Endothelial cell of umbilical vein (primary cell): ENCODE measurements at regions not wholly inside any gene's neighbourhood (a gene's known extent, or its start where the extent isn't known, plus 50 kb on each side); places are given as distances from the start of the nearest gene placed in this dataset.
"Not testable (repeated sequence)": the region's sequence is repeated elsewhere in the genome, so short reads cannot be mapped to it uniquely, and the experiment has no call there.

ENCODE experiments used
- POLR2A ChIP-seq: IDR thresholded peaks from 2 replicates; pipeline ENCODE4 v1.6.1; 2012; ENCODE audit warnings: low read depth, mild to moderate bottlenecking, control low read depth, low read length
- TF ChIP-seq, protein P1 (sequence below), 2 donors: IDR thresholded peaks; 1 replicate in 1 of 2; 2 replicates in 1 of 2; pipeline ENCODE4 v1.5.1; 2011; ENCODE audit warnings: low read length in 2 of 2, mild to moderate bottlenecking in 2 of 2, moderate library complexity in 2 of 2, control low read depth in 1 of 2, inconsistent platforms in 1 of 2, low read depth in 1 of 2; ENCODE audit not compliant: insufficient read depth in 1 of 2; ENCODE audit errors: extremely low read depth in 1 of 2
- TF ChIP-seq, protein P2 (sequence below): IDR thresholded peaks from 2 replicates; pipeline ENCODE4 v1.6.1; 2011; ENCODE audit not compliant: insufficient read depth, insufficient read length

DNA sequence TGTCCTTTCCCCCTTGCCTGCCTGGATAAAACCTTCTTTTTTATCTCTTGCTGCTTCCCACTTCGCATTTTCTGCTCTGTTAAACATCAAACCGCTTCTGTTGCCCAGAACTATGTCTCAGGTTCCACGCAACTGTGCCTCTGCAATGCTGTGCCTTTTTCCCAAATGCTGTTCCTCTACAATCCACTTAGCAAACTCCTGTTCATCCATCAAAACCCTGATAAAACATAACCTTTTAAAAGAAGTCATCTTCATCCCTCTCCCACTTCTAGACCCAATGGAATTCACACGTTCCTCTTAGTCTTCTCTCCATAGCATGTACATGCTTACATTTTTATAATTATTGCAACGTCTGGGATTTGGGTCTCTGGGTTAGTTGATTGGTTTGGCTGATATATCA lies 111.9 kb upstream of the RRN3 start:
- TF ChIP-seq, protein P1, sequence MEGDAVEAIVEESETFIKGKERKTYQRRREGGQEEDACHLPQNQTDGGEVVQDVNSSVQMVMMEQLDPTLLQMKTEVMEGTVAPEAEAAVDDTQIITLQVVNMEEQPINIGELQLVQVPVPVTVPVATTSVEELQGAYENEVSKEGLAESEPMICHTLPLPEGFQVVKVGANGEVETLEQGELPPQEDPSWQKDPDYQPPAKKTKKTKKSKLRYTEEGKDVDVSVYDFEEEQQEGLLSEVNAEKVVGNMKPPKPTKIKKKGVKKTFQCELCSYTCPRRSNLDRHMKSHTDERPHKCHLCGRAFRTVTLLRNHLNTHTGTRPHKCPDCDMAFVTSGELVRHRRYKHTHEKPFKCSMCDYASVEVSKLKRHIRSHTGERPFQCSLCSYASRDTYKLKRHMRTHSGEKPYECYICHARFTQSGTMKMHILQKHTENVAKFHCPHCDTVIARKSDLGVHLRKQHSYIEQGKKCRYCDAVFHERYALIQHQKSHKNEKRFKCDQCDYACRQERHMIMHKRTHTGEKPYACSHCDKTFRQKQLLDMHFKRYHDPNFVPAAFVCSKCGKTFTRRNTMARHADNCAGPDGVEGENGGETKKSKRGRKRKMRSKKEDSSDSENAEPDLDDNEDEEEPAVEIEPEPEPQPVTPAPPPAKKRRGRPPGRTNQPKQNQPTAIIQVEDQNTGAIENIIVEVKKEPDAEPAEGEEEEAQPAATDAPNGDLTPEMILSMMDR (IDR thresholded peaks at IDR 0.05; ENCODE audit: extremely low read depth in 1 of 2, insufficient read depth in 1 of 2, low read depth in 1 of 2, low read length in 2 of 2) = not testable (repeated sequence)
- TF ChIP-seq POLR2A = not testable (repeated sequence)
- TF ChIP-seq, protein P2, sequence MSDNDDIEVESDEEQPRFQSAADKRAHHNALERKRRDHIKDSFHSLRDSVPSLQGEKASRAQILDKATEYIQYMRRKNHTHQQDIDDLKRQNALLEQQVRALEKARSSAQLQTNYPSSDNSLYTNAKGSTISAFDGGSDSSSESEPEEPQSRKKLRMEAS = not testable (repeated sequence)
